ENCODE measurements at regions not wholly inside any gene's neighbourhood (a gene's known extent, or its start where the extent isn't known, plus 50 kb on each side); places are given as distances from the start of the nearest gene placed in this dataset.

- DNase-seq (ENCODE audit: low read depth) = no peak
These were observed 280.2 kb downstream of the SHQ1 start for GRCh38 chr3:72568083-72568482.

GRCh38 chr3:72567474-72567873 is 280.8 kb downstream of the SHQ1 start:
- DNase-seq (ENCODE audit: low read depth) = no peak

GRCh38 chr3:72565593-72565992 is 282.7 kb downstream of the SHQ1 start:
- no peak for DNase-seq (ENCODE audit: low read depth)

GRCh38 chr3:72563690-72564370 is 284.4 kb downstream of the SHQ1 start:
- DNase-seq (ENCODE audit: low read depth) = no peak

- no peak for DNase-seq (ENCODE audit: low read depth)
These were observed 287.2 kb downstream of the SHQ1 start for GRCh38 chr3:72560846-72561675.

GRCh38 chr3:72559385-72559784 is 288.9 kb downstream of the SHQ1 start:
- DNase-seq (ENCODE audit: low read depth) = no peak

GRCh38 chr3:72558001-72558400 is 290.2 kb downstream of the SHQ1 start:
- DNase-seq (ENCODE audit: low read depth) = no peak

GRCh38 chr3:72555714-72556113 is 292.5 kb downstream of the SHQ1 start:
- no peak for DNase-seq (ENCODE audit: low read depth)

- DNase-seq (ENCODE audit: low read depth) = no peak
These were observed 293.6 kb downstream of the SHQ1 start for GRCh38 chr3:72554689-72555088.

GRCh38 chr3:72553298-72553697 is 294.9 kb downstream of the SHQ1 start:
- DNase-seq (ENCODE audit: low read depth) = no peak

GRCh38 chr3:72550582-72551262 is 297.5 kb downstream of the SHQ1 start:
- no peak for DNase-seq (ENCODE audit: low read depth)

GRCh38 chr3:72549761-72550581 is 298.3 kb downstream of the SHQ1 start:
- DNase-seq (ENCODE audit: low read depth) = no peak

GRCh38 chr3:72548981-72549380 is 299.3 kb downstream of the SHQ1 start:
- no peak for DNase-seq (ENCODE audit: low read depth)

- DNase-seq (ENCODE audit: low read depth) = no peak
These were observed 299.8 kb downstream of the SHQ1 start for GRCh38 chr3:72548461-72548860.

- no peak for DNase-seq (ENCODE audit: low read depth)
These were observed 301.1 kb downstream of the SHQ1 start for GRCh38 chr3:72547183-72547582.

GRCh38 chr3:72544239-72544638 is 304.0 kb downstream of the SHQ1 start:
- DNase-seq (ENCODE audit: low read depth) = no peak

GRCh38 chr3:72543246-72543645 is 305.0 kb downstream of the SHQ1 start:
- DNase-seq (ENCODE audit: low read depth) = no peak

GRCh38 chr3:72542781-72543180 is 305.5 kb downstream of the SHQ1 start:
- no peak for DNase-seq (ENCODE audit: low read depth)

- DNase-seq (ENCODE audit: low read depth) = no peak
These were observed 308.4 kb downstream of the SHQ1 start for GRCh38 chr3:72539856-72540255.

GRCh38 chr3:72538070-72538745 is 310.0 kb downstream of the SHQ1 start:
- no peak for DNase-seq (ENCODE audit: low read depth)

GRCh38 chr3:72537448-72537847 is 310.8 kb downstream of the SHQ1 start:
- no peak for DNase-seq (ENCODE audit: low read depth)
